ENCODE measurements at regions not wholly inside any gene's neighbourhood (a gene's known extent, or its start where the extent isn't known, plus 50 kb on each side); places are given as distances from the start of the nearest gene placed in this dataset.

- Histone ChIP-seq H3K4me1 (ENCODE audit: control insufficient read depth, extremely low read depth, insufficient read depth, low read length) (no peaks in the 10 kb centered on the region), H4K20me1 (replicated peaks; ENCODE audit: control insufficient read depth, extremely low read depth, insufficient read depth, low read length) (no peaks in the 10 kb centered on the region), H3K9me1 (replicated peaks; ENCODE audit: control insufficient read depth, extremely low read depth, insufficient read depth, low read length) (no peaks in the 10 kb centered on the region), H3K9me3 (replicated peaks; ENCODE audit: control insufficient read depth, insufficient read depth, low read length) (no peaks in the 10 kb centered on the region), H3K4me3 (replicated peaks in 1 of 3; ENCODE audit: insufficient read depth in 1 of 3, low read depth in 1 of 3, low read length in 3 of 3) (no peak overlapping the region), H3K9ac (replicated peaks; ENCODE audit: extremely low read depth, insufficient read depth, low read length) (no peak overlapping the region), H3K4me2 (ENCODE audit: insufficient read depth, low read length) (no peak overlapping the region), H3K36me3 (ENCODE audit: control insufficient read depth in 2 of 2, extremely low read depth in 1 of 2, insufficient read depth in 2 of 2, low read length in 2 of 2) (no peaks in the 10 kb centered on the region), H3K79me2 (ENCODE audit: control insufficient read depth, insufficient read depth, low read length) (no peaks in the 10 kb centered on the region), H2AFZ (ENCODE audit: low read depth, low read length) (no peak overlapping the region), H3K27me3 (ENCODE audit: control insufficient read depth in 2 of 2, insufficient read depth in 2 of 2, low read length in 2 of 2) (no peaks in the 10 kb centered on the region), H3K27ac (ENCODE audit: insufficient read depth, low read depth, low read length) (no peak overlapping the region)
- dilution Hi-C loops (cut with MboI; ENCODE audit: extremely low pct_ligation_motif_present, low sequenced_read_pairs): no loop called here
- intact Hi-C loops (cut with micrococcal nuclease): no loop called here
- DNase-seq (ENCODE audit: low read depth, low spot score) (no peak), FAIRE-seq (no peak)
- ChIA-PET POLR2A (no interaction called here), CTCF (no interaction called here)
- no TSS peak for BruUV-seq (replicated peaks)
- TF ChIP-seq MYC (IDR thresholded peaks at IDR 0.05; ENCODE audit: low read depth, low read length) (no peak), GATA2 (IDR thresholded peaks at IDR 0.05; ENCODE audit: insufficient read depth, insufficient read length, low read depth, low read length) (no peak), FOS (IDR thresholded peaks at IDR 0.05; ENCODE audit: borderline replicate concordance, insufficient read depth, low read length) (no peak), CTCF (IDR thresholded peaks at IDR 0.05; ENCODE audit: extremely low read depth in 1 of 2, insufficient read depth in 1 of 2, low read depth in 1 of 2, low read length in 2 of 2) (no peak)
These were observed 498.1 kb upstream of the ZNF608 start for GRCh38 chr5:125244531-125244930.

GRCh38 chr5:125245216-125245615, 498.8 kb upstream of the ZNF608 start:
- Histone ChIP-seq H3K4me2 (ENCODE audit: insufficient read depth, low read length) (no peak overlapping the region), H3K9me1 (replicated peaks; ENCODE audit: control insufficient read depth, extremely low read depth, insufficient read depth, low read length) (no peaks in the 10 kb centered on the region), H3K4me3 (replicated peaks in 1 of 3; ENCODE audit: insufficient read depth in 1 of 3, low read depth in 1 of 3, low read length in 3 of 3) (no peak overlapping the region), H3K9ac (replicated peaks; ENCODE audit: extremely low read depth, insufficient read depth, low read length) (no peak overlapping the region), H3K36me3 (ENCODE audit: control insufficient read depth in 2 of 2, extremely low read depth in 1 of 2, insufficient read depth in 2 of 2, low read length in 2 of 2) (no peaks in the 10 kb centered on the region), H3K27ac (ENCODE audit: insufficient read depth, low read depth, low read length) (no peak overlapping the region), H2AFZ (ENCODE audit: low read depth, low read length) (no peak overlapping the region), H3K9me3 (replicated peaks; ENCODE audit: control insufficient read depth, insufficient read depth, low read length) (no peaks in the 10 kb centered on the region), H3K27me3 (ENCODE audit: control insufficient read depth in 2 of 2, insufficient read depth in 2 of 2, low read length in 2 of 2) (no peaks in the 10 kb centered on the region), H3K4me1 (ENCODE audit: control insufficient read depth, extremely low read depth, insufficient read depth, low read length) (no peaks in the 10 kb centered on the region), H3K79me2 (ENCODE audit: control insufficient read depth, insufficient read depth, low read length) (no peaks in the 10 kb centered on the region), H4K20me1 (replicated peaks; ENCODE audit: control insufficient read depth, extremely low read depth, insufficient read depth, low read length) (no peaks in the 10 kb centered on the region)
- CTCF ChIA-PET: no interaction called here
- FAIRE-seq (no peak), DNase-seq (ENCODE audit: low read depth, low spot score) (no peak)
- no peak for TF ChIP-seq POLR2AphosphoS5 (IDR thresholded peaks at IDR 0.05; ENCODE audit: insufficient read depth, low read depth, low read length)
- TF ChIP-seq JUN (IDR thresholded peaks at IDR 0.05; ENCODE audit: borderline replicate concordance, insufficient read depth, insufficient read length, low read depth): no peak
- TF ChIP-seq GATA2 (IDR thresholded peaks at IDR 0.05; ENCODE audit: insufficient read depth, insufficient read length, low read depth, low read length): no peak
- no peak for TF ChIP-seq MYC (IDR thresholded peaks at IDR 0.05; ENCODE audit: low read depth, low read length)
- no peak for TF ChIP-seq FOS (IDR thresholded peaks at IDR 0.05; ENCODE audit: borderline replicate concordance, insufficient read depth, low read length)
- no peak for TF ChIP-seq EZH2 (IDR thresholded peaks at IDR 0.05; ENCODE audit: borderline replicate concordance, low read depth, low read length, severe bottlenecking)
- TF ChIP-seq CTCF (IDR thresholded peaks at IDR 0.05; ENCODE audit: extremely low read depth in 1 of 2, insufficient read depth in 1 of 2, low read depth in 1 of 2, low read length in 2 of 2): no peak
- TF ChIP-seq MAX (IDR thresholded peaks at IDR 0.05; ENCODE audit: insufficient read depth, insufficient read length): no peak
- TF ChIP-seq POLR2A (IDR thresholded peaks at IDR 0.05; ENCODE audit: low read depth, low read length): no peak
- intact Hi-C loops (cut with micrococcal nuclease): no loop called here
- POLR2A ChIA-PET: no interaction called here
- BruUV-seq (replicated peaks): no TSS peak
- dilution Hi-C loops (cut with MboI; ENCODE audit: extremely low pct_ligation_motif_present, low sequenced_read_pairs): no loop called here

Measured in endothelial cell of umbilical vein (primary cell).